GM23338 (cell line): ENCODE measurements at regions not wholly inside any gene's neighbourhood (a gene's known extent, or its start where the extent isn't known, plus 50 kb on each side); places are given as distances from the start of the nearest gene placed in this dataset.
A peak's percentile ranks its signal among the peaks of the same experiment; 100 is the strongest.

ENCODE experiments used
- ATAC-seq: fragments of 200-7000 bp; cut with Tn5 transposase; 3 replicates; pipeline ENCODE4 v1.9.1; 2020
- DNase-seq: peaks from one replicate; pipeline ENCODE4 v3.0.0-alpha.2; 2015; ENCODE audit warnings: low spot score
- H2AFZ ChIP-seq: fragments of 200-600 bp; sonication (generic); 2 replicates; pipeline ENCODE4 v1.8.0; 2016; ENCODE audit warnings: antibody characterized with exemption, mild to moderate bottlenecking, moderate library complexity
- H3F3A ChIP-seq: fragments of 200-600 bp; sonication (generic); replicated peaks from 2 replicates; pipeline ENCODE4 v1.8.0; 2017; ENCODE audit warnings: antibody characterized with exemption, mixed run types, low read depth
- H3K27ac ChIP-seq: fragments of 200-600 bp; sonication (generic); 2 replicates; pipeline ENCODE4 v1.6.1; 2016; ENCODE audit warnings: low read depth
- H3K27me3 ChIP-seq: fragments of 200-600 bp; sonication (generic); 2 replicates; pipeline ENCODE4 v1.8.0; 2016; ENCODE audit warnings: mild to moderate bottlenecking, mixed run types, moderate library complexity; ENCODE audit not compliant: insufficient read depth
- H3K36me3 ChIP-seq: fragments of 200-600 bp; sonication (generic); 2 replicates; pipeline ENCODE4 v1.8.0; 2016; ENCODE audit warnings: mild to moderate bottlenecking; ENCODE audit not compliant: insufficient read depth
- H3K4me1 ChIP-seq: fragments of 200-600 bp; sonication (generic); 2 replicates; pipeline ENCODE4 v1.8.0; 2016; ENCODE audit warnings: mild to moderate bottlenecking, moderate library complexity; ENCODE audit not compliant: insufficient read depth
- H3K4me2 ChIP-seq: fragments of 200-600 bp; sonication (generic); 2 replicates; pipeline ENCODE4 v1.7.1; 2017; ENCODE audit warnings: mixed run types
- H3K4me3 ChIP-seq: fragments of 200-600 bp; sonication (generic); 2 replicates; pipeline ENCODE4 v1.6.1; 2016; ENCODE audit warnings: mixed run types
- H3K79me2 ChIP-seq: fragments of 200-600 bp; sonication (generic); replicated peaks from 2 replicates; pipeline ENCODE4 v1.8.0; 2017; ENCODE audit warnings: mild to moderate bottlenecking; ENCODE audit not compliant: insufficient read depth
- H3K9me2 ChIP-seq: fragments of 200-600 bp; sonication (generic); 2 replicates; pipeline ENCODE4 v1.8.0; 2017; ENCODE audit not compliant: insufficient read depth
- H4K20me1 ChIP-seq: fragments of 200-600 bp; sonication (generic); replicated peaks from 2 replicates; pipeline ENCODE4 v1.8.0; 2017; ENCODE audit warnings: mild to moderate bottlenecking; ENCODE audit not compliant: insufficient read depth
- H3K27ac Mint-ChIP-seq: 2 replicates; pipeline ENCODE4 v1.8.0; 2020; ENCODE audit warnings: inconsistent platforms, mild to moderate bottlenecking, moderate library complexity, mixed read lengths
- H3K27me3 Mint-ChIP-seq: 3 replicates; pipeline ENCODE4 v1.8.0; 2022; ENCODE audit warnings: low read depth, mild to moderate bottlenecking, moderate library complexity, mixed read lengths, inconsistent platforms; ENCODE audit not compliant: insufficient read depth, poor library complexity
- H3K36me3 Mint-ChIP-seq: 3 replicates; pipeline ENCODE4 v1.8.0; 2021; ENCODE audit warnings: low read depth, mild to moderate bottlenecking, inconsistent platforms, moderate library complexity, mixed read lengths
- H3K4me1 Mint-ChIP-seq: 3 replicates; pipeline ENCODE4 v1.8.0; 2020; ENCODE audit warnings: mild to moderate bottlenecking, inconsistent platforms, mixed read lengths
- H3K4me3 Mint-ChIP-seq: 3 replicates; pipeline ENCODE4 v1.8.0; 2021; ENCODE audit warnings: moderate library complexity, mild to moderate bottlenecking, inconsistent platforms, mixed read lengths
- H3K9me3 Mint-ChIP-seq: 3 replicates; pipeline ENCODE4 v1.8.0; 2020; ENCODE audit warnings: moderate library complexity, mild to moderate bottlenecking, inconsistent platforms, mixed read lengths
- CREB1 ChIP-seq: fragments of 250-450 bp; sonication (Bioruptor Pico); IDR thresholded peaks from 2 replicates; pipeline ENCODE4 v1.5.0; 2020; ENCODE audit warnings: low read depth, mild to moderate bottlenecking, moderate library complexity
- EZH2 ChIP-seq: fragments of 200-600 bp; sonication (generic); IDR thresholded peaks from one replicate; pipeline ENCODE4 v1.8.0; 2017; ENCODE audit warnings: antibody characterized with exemption, mild to moderate bottlenecking, low read depth; ENCODE audit not compliant: unreplicated experiment
- EZH2phosphoT487 ChIP-seq: fragments of 200-600 bp; sonication (generic); IDR thresholded peaks from one replicate; pipeline ENCODE4 v1.8.1; 2018; ENCODE audit warnings: antibody characterized with exemption; ENCODE audit not compliant: unreplicated experiment
- NANOG ChIP-seq: IDR thresholded peaks from 2 replicates; pipeline ENCODE4 v1.6.1; 2016; ENCODE audit warnings: antibody characterized with exemption, borderline replicate concordance
- STAT1 ChIP-seq: IDR thresholded peaks from one replicate; pipeline ENCODE4 v1.6.1; 2016; ENCODE audit warnings: antibody characterized with exemption; ENCODE audit not compliant: unreplicated experiment
- ZNF114 ChIP-seq: fragments of 250-450 bp; sonication (Bioruptor Pico); IDR thresholded peaks from 2 replicates; pipeline ENCODE4 v1.5.0; 2020; ENCODE audit warnings: mild to moderate bottlenecking, moderate library complexity
- ZNF331 ChIP-seq: fragments of 250-450 bp; sonication (Bioruptor Pico); IDR thresholded peaks from 2 replicates; pipeline ENCODE4 v1.5.0; 2020; ENCODE audit warnings: low read depth, mild to moderate bottlenecking, moderate library complexity
- TF ChIP-seq, protein P1 (sequence below), 2 experiments: fragments of 200-600 bp in 1 of 2; sonication (generic) in 1 of 2; conservative IDR thresholded peaks; 2 replicates each; pipeline versions ENCODE4 v1.5.1 to v1.6.1; 2016 to 2017; ENCODE audit warnings: antibody characterized with exemption in 2 of 2, low read depth in 2 of 2, mild to moderate bottlenecking in 2 of 2, moderate library complexity in 1 of 2
- TF ChIP-seq, protein P2 (sequence below): IDR thresholded peaks from one replicate; pipeline ENCODE4 v1.6.1; 2018; ENCODE audit warnings: antibody characterized with exemption; ENCODE audit not compliant: unreplicated experiment
- TF ChIP-seq, protein P3 (sequence below): fragments of 250-450 bp; sonication (Bioruptor Pico); IDR thresholded peaks from 2 replicates; pipeline ENCODE4 v1.5.0; 2020; ENCODE audit warnings: mild to moderate bottlenecking, moderate library complexity

DNA sequence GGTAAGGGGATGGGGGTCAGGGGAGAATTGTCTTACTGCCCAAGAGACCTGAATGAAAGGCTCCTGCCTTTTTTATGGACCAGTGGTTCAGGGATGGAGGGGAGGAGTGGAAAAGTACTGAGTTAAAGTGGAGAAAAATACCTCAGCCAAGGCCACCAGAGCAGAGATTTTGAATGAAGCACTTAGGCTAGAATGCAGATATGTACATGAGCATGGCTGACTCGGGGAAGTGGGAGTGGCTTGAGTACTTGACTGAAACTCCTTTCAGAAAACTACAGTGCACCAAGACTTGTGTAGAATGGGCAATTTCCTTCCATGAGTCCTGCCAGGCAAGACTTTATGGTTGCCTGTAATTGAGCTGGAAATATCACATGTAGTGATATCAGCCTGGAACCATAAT, 429.6 kb upstream of the LRRC7 start:
- Histone ChIP-seq H2AFZ (0 out of 2 replicates have a peak overlapping the region, but pooled peaks have one; percentile 2), H3K27ac (no peak overlapping the region), H3K79me2 (no peaks in the 10 kb centered on the region), H4K20me1 (no peaks in the 10 kb centered on the region), H3F3A (no peaks in the 10 kb centered on the region), H3K27me3 (no peaks in the 10 kb centered on the region), H3K4me3 (no peak overlapping the region), H3K9me2 (peaks cover 2% of the 10 kb centered on the region; the same call in 1 of the 2 replicates), H3K4me1 (no peaks in the 10 kb centered on the region), H3K36me3 (no peaks in the 10 kb centered on the region), H3K4me2 (no peak overlapping the region)
- Mint-ChIP-seq H3K4me1 (peaks cover 9% of the 10 kb centered on the region), H3K27ac (no peak overlapping the region), H3K4me3 (no peak overlapping the region), H3K9me3 (peaks cover 18% of the 10 kb centered on the region), H3K27me3 (no peaks in the 10 kb centered on the region), H3K36me3 (peaks cover 7% of the 10 kb centered on the region; the same call in 2 of the 3 replicates)
- DNase-seq (peak; percentile 11), ATAC-seq (no peak)
- TF ChIP-seq EZH2phosphoT487 = no peak
- TF ChIP-seq ZNF331 (CRISPR knock-in tag) = no peak
- no peak for TF ChIP-seq ZNF114 (CRISPR knock-in tag)
- TF ChIP-seq EZH2 = no peak
- no peak for TF ChIP-seq NANOG
- no peak for TF ChIP-seq STAT1
- TF ChIP-seq, protein P1, sequence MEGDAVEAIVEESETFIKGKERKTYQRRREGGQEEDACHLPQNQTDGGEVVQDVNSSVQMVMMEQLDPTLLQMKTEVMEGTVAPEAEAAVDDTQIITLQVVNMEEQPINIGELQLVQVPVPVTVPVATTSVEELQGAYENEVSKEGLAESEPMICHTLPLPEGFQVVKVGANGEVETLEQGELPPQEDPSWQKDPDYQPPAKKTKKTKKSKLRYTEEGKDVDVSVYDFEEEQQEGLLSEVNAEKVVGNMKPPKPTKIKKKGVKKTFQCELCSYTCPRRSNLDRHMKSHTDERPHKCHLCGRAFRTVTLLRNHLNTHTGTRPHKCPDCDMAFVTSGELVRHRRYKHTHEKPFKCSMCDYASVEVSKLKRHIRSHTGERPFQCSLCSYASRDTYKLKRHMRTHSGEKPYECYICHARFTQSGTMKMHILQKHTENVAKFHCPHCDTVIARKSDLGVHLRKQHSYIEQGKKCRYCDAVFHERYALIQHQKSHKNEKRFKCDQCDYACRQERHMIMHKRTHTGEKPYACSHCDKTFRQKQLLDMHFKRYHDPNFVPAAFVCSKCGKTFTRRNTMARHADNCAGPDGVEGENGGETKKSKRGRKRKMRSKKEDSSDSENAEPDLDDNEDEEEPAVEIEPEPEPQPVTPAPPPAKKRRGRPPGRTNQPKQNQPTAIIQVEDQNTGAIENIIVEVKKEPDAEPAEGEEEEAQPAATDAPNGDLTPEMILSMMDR (conservative IDR thresholded peaks at IDR 0.05; ENCODE audit: low read depth in 2 of 2) = no peak
- TF ChIP-seq, protein P2, sequence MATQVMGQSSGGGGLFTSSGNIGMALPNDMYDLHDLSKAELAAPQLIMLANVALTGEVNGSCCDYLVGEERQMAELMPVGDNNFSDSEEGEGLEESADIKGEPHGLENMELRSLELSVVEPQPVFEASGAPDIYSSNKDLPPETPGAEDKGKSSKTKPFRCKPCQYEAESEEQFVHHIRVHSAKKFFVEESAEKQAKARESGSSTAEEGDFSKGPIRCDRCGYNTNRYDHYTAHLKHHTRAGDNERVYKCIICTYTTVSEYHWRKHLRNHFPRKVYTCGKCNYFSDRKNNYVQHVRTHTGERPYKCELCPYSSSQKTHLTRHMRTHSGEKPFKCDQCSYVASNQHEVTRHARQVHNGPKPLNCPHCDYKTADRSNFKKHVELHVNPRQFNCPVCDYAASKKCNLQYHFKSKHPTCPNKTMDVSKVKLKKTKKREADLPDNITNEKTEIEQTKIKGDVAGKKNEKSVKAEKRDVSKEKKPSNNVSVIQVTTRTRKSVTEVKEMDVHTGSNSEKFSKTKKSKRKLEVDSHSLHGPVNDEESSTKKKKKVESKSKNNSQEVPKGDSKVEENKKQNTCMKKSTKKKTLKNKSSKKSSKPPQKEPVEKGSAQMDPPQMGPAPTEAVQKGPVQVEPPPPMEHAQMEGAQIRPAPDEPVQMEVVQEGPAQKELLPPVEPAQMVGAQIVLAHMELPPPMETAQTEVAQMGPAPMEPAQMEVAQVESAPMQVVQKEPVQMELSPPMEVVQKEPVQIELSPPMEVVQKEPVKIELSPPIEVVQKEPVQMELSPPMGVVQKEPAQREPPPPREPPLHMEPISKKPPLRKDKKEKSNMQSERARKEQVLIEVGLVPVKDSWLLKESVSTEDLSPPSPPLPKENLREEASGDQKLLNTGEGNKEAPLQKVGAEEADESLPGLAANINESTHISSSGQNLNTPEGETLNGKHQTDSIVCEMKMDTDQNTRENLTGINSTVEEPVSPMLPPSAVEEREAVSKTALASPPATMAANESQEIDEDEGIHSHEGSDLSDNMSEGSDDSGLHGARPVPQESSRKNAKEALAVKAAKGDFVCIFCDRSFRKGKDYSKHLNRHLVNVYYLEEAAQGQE = no peak
- no peak for TF ChIP-seq CREB1 (CRISPR knock-in tag)

DNA sequence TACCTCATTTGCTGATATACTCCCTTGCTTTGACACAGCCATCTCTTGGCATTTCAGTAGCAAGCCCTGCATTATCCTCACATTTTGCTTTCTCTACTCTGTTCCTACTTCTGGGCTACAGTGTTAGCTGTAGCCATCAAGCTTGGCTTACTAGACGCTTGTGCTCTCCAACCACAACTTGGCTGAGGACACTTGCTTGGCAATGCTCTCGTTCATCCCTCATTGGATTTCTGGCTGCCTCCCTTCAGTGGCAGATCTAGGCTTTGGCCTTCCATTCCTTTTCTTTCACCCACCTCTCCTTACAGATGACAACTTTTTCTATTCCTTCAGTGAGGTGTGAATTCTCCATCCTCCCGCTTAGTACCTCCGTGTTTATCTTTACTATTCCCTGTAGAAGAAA, 428.7 kb upstream of the LRRC7 start:
- no peak overlapping the region for H3K27ac Mint-ChIP-seq
- Histone ChIP-seq H4K20me1 (no peaks in the 10 kb centered on the region), H3K4me1 (no peaks in the 10 kb centered on the region), H3K4me2 (no peak overlapping the region), H2AFZ (no peak overlapping the region), H3F3A (no peaks in the 10 kb centered on the region), H3K27me3 (no peaks in the 10 kb centered on the region), H3K9me2 (peaks cover 2% of the 10 kb centered on the region; the same call in 1 of the 2 replicates), H3K4me3 (no peak overlapping the region), H3K79me2 (no peaks in the 10 kb centered on the region), H3K36me3 (no peaks in the 10 kb centered on the region), H3K27ac (no peak overlapping the region)
- H3K4me1 Mint-ChIP-seq = peaks cover 9% of the 10 kb centered on the region
- DNase-seq = no peak
- H3K9me3 Mint-ChIP-seq = peaks cover 18% of the 10 kb centered on the region
- H3K4me3 Mint-ChIP-seq = no peak overlapping the region
- no peaks in the 10 kb centered on the region for H3K27me3 Mint-ChIP-seq
- H3K36me3 Mint-ChIP-seq = peaks cover 7% of the 10 kb centered on the region; the same call in 2 of the 3 replicates
- ATAC-seq = no peak
- TF ChIP-seq ZNF331 (CRISPR knock-in tag) (no peak), STAT1 (no peak)
- TF ChIP-seq, protein P3, sequence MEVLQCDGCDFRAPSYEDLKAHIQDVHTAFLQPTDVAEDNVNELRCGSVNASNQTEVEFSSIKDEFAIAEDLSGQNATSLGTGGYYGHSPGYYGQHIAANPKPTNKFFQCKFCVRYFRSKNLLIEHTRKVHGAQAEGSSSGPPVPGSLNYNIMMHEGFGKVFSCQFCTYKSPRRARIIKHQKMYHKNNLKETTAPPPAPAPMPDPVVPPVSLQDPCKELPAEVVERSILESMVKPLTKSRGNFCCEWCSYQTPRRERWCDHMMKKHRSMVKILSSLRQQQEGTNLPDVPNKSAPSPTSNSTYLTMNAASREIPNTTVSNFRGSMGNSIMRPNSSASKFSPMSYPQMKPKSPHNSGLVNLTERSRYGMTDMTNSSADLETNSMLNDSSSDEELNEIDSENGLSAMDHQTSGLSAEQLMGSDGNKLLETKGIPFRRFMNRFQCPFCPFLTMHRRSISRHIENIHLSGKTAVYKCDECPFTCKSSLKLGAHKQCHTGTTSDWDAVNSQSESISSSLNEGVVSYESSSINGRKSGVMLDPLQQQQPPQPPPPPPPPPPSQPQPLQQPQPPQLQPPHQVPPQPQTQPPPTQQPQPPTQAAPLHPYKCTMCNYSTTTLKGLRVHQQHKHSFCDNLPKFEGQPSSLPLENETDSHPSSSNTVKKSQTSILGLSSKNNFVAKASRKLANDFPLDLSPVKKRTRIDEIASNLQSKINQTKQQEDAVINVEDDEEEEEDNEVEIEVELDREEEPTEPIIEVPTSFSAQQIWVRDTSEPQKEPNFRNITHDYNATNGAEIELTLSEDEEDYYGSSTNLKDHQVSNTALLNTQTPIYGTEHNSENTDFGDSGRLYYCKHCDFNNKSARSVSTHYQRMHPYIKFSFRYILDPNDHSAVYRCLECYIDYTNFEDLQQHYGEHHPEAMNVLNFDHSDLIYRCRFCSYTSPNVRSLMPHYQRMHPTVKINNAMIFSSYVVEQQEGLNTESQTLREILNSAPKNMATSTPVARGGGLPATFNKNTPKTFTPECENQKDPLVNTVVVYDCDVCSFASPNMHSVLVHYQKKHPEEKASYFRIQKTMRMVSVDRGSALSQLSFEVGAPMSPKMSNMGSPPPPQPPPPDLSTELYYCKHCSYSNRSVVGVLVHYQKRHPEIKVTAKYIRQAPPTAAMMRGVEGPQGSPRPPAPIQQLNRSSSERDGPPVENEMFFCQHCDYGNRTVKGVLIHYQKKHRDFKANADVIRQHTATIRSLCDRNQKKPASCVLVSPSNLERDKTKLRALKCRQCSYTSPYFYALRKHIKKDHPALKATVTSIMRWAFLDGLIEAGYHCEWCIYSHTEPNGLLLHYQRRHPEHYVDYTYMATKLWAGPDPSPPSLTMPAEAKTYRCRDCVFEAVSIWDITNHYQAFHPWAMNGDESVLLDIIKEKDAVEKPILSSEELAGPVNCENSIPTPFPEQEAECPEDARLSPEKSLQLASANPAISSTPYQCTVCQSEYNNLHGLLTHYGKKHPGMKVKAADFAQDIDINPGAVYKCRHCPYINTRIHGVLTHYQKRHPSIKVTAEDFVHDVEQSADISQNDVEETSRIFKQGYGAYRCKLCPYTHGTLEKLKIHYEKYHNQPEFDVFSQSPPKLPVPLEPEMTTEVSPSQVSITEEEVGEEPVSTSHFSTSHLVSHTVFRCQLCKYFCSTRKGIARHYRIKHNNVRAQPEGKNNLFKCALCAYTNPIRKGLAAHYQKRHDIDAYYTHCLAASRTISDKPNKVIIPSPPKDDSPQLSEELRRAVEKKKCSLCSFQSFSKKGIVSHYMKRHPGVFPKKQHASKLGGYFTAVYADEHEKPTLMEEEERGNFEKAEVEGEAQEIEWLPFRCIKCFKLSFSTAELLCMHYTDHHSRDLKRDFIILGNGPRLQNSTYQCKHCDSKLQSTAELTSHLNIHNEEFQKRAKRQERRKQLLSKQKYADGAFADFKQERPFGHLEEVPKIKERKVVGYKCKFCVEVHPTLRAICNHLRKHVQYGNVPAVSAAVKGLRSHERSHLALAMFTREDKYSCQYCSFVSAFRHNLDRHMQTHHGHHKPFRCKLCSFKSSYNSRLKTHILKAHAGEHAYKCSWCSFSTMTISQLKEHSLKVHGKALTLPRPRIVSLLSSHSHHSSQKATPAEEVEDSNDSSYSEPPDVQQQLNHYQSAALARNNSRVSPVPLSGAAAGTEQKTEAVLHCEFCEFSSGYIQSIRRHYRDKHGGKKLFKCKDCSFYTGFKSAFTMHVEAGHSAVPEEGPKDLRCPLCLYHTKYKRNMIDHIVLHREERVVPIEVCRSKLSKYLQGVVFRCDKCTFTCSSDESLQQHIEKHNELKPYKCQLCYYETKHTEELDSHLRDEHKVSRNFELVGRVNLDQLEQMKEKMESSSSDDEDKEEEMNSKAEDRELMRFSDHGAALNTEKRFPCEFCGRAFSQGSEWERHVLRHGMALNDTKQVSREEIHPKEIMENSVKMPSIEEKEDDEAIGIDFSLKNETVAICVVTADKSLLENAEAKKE (CRISPR knock-in tag) = no peak
